PC-9 (cell line): ENCODE measurements at regions not wholly inside any gene's neighbourhood (a gene's known extent, or its start where the extent isn't known, plus 50 kb on each side); places are given as distances from the start of the nearest gene placed in this dataset.

Experiments
- BruUV-seq: library from RNA; stranded (reverse); fragments of 400-500 nt; replicated peaks from 2 replicates; lab custom pipeline; 2021; lab: Mats Ljungman, UMichigan
- CTCF ChIA-PET: fragments of 300-600 bp; sonication (Branson Sonifier 250); formaldehyde crosslinking; loops from one replicate; lab custom pipeline; 2022; ENCODE audit warnings: antibody characterized with exemption; lab: Charles Lee
- POLR2A ChIA-PET: fragments of 300-600 bp; sonication (Branson Sonifier 250); formaldehyde crosslinking; loops from one replicate; lab custom pipeline; 2022; ENCODE audit warnings: antibody characterized with exemption; ENCODE audit not compliant: unreplicated experiment; lab: Charles Lee
- DNase-seq, 2 experiments: peaks; one replicate each; pipeline versions ENCODE4 v3.0.0 to v3.0.0-alpha.2; 2015 to 2022; ENCODE audit warnings: mixed read lengths in 1 of 2
- H2AFZ ChIP-seq: fragments of 200-600 bp; sonication (generic); 2 replicates; pipeline ENCODE4 v1.8.1; 2017; ENCODE audit warnings: antibody characterized with exemption
- H3F3A ChIP-seq: fragments of 200-600 bp; sonication (generic); 2 replicates; pipeline ENCODE4 v1.8.1; 2017; ENCODE audit warnings: antibody characterized with exemption, mild to moderate bottlenecking, low read depth; ENCODE audit not compliant: insufficient read depth
- H3K27ac ChIP-seq: fragments of 200-600 bp; sonication (generic); 2 replicates; pipeline ENCODE4 v1.6.1; 2016; ENCODE audit warnings: mixed run types
- H3K27me3 ChIP-seq: fragments of 200-600 bp; sonication (generic); 2 replicates; pipeline ENCODE4 v1.6.1; 2016; ENCODE audit warnings: low read depth, mixed run types; ENCODE audit not compliant: insufficient read depth
- H3K36me3 ChIP-seq: fragments of 200-600 bp; sonication (generic); 2 replicates; pipeline ENCODE4 v1.6.1; 2016; ENCODE audit warnings: low read depth, mixed run types
- H3K4me1 ChIP-seq: fragments of 200-600 bp; sonication (generic); replicated peaks from 2 replicates; pipeline ENCODE4 v1.6.1; 2016; ENCODE audit warnings: mixed run types; ENCODE audit not compliant: insufficient read depth
- H3K4me2 ChIP-seq: fragments of 200-600 bp; sonication (generic); 2 replicates; pipeline ENCODE4 v1.6.1; 2017; ENCODE audit warnings: mixed run types
- H3K4me3 ChIP-seq: fragments of 200-600 bp; sonication (generic); 2 replicates; pipeline ENCODE4 v1.6.1; 2016; ENCODE audit warnings: mixed run types
- H3K79me2 ChIP-seq: fragments of 200-600 bp; sonication (generic); 2 replicates; pipeline ENCODE4 v1.6.1; 2017; ENCODE audit warnings: low read depth, mixed run types
- H3K9me2 ChIP-seq: fragments of 200-600 bp; sonication (generic); 2 replicates; pipeline ENCODE4 v1.8.1; 2017; ENCODE audit warnings: mild to moderate bottlenecking; ENCODE audit not compliant: insufficient read depth
- H3K9me3 ChIP-seq: fragments of 200-600 bp; sonication (generic); 2 replicates; pipeline ENCODE4 v1.8.1; 2016; ENCODE audit warnings: low read depth; ENCODE audit not compliant: insufficient read depth
- H4K20me1 ChIP-seq: fragments of 200-600 bp; sonication (generic); 2 replicates; pipeline ENCODE4 v1.8.1; 2017; ENCODE audit not compliant: insufficient read depth
- CTCF ChIP-seq: fragments of 200-600 bp; sonication (generic); conservative IDR thresholded peaks from 2 replicates; pipeline ENCODE4 v1.6.1; 2017; ENCODE audit warnings: mixed run types, antibody characterized with exemption, mild to moderate bottlenecking, moderate library complexity
- EZH2 ChIP-seq: fragments of 200-600 bp; sonication (generic); IDR thresholded peaks from 2 replicates; pipeline ENCODE4 v1.8.0; 2017; ENCODE audit warnings: antibody characterized with exemption, low read depth
- intact Hi-C: fragments of 100-400 bp; cut with micrococcal nuclease; formaldehyde crosslinking; loops from one replicate; pipeline ENCODE4 v1.10.0; 2022; ENCODE audit not compliant: unreplicated experiment

DNA sequence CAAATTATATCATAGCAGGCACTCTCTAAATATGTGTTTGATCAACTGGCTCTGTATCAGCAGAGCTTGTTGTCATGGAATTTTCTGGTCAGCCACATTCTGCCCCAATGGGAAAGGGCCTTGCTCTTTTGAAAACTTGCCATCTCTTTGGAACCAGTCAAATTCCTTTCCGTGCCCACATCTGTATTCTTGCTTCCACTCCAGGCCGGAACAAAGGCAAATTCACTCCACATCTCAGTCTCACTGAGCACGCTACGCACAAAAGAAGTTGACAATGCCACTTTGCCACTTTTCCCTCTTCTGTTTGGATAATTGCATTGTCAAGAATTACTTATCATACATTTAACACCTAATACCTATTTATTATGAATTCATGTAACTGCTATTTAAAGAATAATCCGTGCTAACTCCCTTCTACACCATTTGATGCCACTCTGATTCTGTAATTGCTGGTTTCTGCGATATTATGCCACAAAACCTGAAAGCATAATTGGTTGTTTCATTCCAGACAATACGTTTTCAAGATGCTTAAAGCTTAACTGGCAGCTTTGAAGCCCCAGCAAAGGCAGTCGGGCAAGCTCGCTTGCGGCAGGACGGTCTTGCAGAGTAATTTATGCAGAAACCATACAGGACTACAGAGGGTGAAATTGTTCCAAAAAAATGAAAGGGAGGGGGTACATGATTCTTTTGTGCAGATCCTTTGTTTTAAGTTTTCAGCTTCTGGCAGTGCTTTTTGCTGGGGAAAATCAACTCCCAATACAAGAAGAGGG lies 277.7 kb downstream of the MSX2 start:
- intact Hi-C loops: no loop called here
- no peak overlapping the region for H2AFZ ChIP-seq
- BruUV-seq: no TSS peak
- H3K9me2 ChIP-seq: no peaks in the 10 kb centered on the region
- H3K4me1 ChIP-seq: no peaks in the 10 kb centered on the region
- no peaks in the 10 kb centered on the region for H3K9me3 ChIP-seq
- H3K4me2 ChIP-seq: no peak overlapping the region
- DNase-seq: no peak
- H3K27ac ChIP-seq: no peak overlapping the region
- H4K20me1 ChIP-seq: no peaks in the 10 kb centered on the region
- ChIA-PET POLR2A (no interaction called here), CTCF (no interaction called here)
- peaks cover 39% of the 10 kb centered on the region for H3K27me3 ChIP-seq
- TF ChIP-seq CTCF (no peak), EZH2 (no peak)
- H3K36me3 ChIP-seq: no peaks in the 10 kb centered on the region
- no peaks in the 10 kb centered on the region for H3F3A ChIP-seq
- H3K4me3 ChIP-seq: no peak overlapping the region
- H3K79me2 ChIP-seq: no peaks in the 10 kb centered on the region

DNA sequence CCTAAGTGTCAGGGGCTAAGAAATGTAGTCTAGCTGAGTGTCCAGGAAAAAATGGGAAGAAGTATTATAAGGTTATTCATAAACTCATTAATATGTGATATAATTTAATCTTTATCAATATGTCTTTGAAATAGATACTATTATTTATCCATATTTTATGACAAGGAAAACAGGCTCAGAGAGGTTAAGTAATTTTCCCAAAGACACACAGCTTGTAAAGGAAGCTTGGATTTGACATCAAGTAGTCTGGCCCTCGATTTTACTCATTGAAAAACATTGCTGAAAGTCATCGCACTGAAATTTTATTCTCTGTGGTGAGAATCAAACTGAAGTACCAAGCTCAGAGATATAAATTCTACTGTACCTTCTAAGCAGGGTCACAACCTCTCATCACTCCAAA lies 276.9 kb downstream of the MSX2 start:
- CTCF ChIA-PET: no interaction called here
- H3K4me2 ChIP-seq: no peak overlapping the region
- POLR2A ChIA-PET: no interaction called here
- intact Hi-C loops: no loop called here
- H3K9me3 ChIP-seq: no peaks in the 10 kb centered on the region
- H3K27me3 ChIP-seq: peaks cover 39% of the 10 kb centered on the region
- H3K4me3 ChIP-seq: no peak overlapping the region
- no peaks in the 10 kb centered on the region for H4K20me1 ChIP-seq
- no peaks in the 10 kb centered on the region for H3K79me2 ChIP-seq
- no peak overlapping the region for H3K27ac ChIP-seq
- H3K4me1 ChIP-seq: no peaks in the 10 kb centered on the region
- H3F3A ChIP-seq: no peaks in the 10 kb centered on the region
- TF ChIP-seq EZH2 (no peak), CTCF (no peak)
- H2AFZ ChIP-seq: no peak overlapping the region
- no peak for DNase-seq
- H3K36me3 ChIP-seq: no peaks in the 10 kb centered on the region
- H3K9me2 ChIP-seq: no peaks in the 10 kb centered on the region
- no TSS peak for BruUV-seq

- CTCF ChIA-PET: no interaction called here
- no peak overlapping the region for H2AFZ ChIP-seq
- no peak for DNase-seq
- H3K36me3 ChIP-seq: no peaks in the 10 kb centered on the region
- peaks cover 31% of the 10 kb centered on the region for H3K27me3 ChIP-seq
- TF ChIP-seq EZH2 (no peak), CTCF (no peak)
- no peaks in the 10 kb centered on the region for H3K9me2 ChIP-seq
- no peak overlapping the region for H3K27ac ChIP-seq
- POLR2A ChIA-PET: no interaction called here
- BruUV-seq: no TSS peak
- H3K9me3 ChIP-seq: no peaks in the 10 kb centered on the region
- H4K20me1 ChIP-seq: no peaks in the 10 kb centered on the region
- no peak overlapping the region for H3K4me3 ChIP-seq
- intact Hi-C loops: no loop called here
- no peaks in the 10 kb centered on the region for H3K4me1 ChIP-seq
- H3F3A ChIP-seq: no peaks in the 10 kb centered on the region
- H3K4me2 ChIP-seq: no peak overlapping the region
- no peaks in the 10 kb centered on the region for H3K79me2 ChIP-seq
Observed at GRCh38 chr5:174999581-174999980, 275.2 kb downstream of the MSX2 start.
